Spleen (tissue), 7 donors: ENCODE measurements at regions not wholly inside any gene's neighbourhood (a gene's known extent, or its start where the extent isn't known, plus 50 kb on each side); places are given as distances from the start of the nearest gene placed in this dataset.

ENCODE experiments used
- CTCF ChIP-seq, 11 experiments: fragments of 200-600 bp in 7 of 11; fragments of 450-650 bp in 4 of 11; sonication (generic) in 4 of 11; IDR thresholded peaks in 8 of 11; conservative IDR thresholded peaks in 3 of 11; 1 replicate in 7 of 11; 2 replicates in 4 of 11; pipeline versions ENCODE4 v1.4.0 to v1.8.0; 2016 to 2021; ENCODE audit warnings: antibody characterized with exemption in 11 of 11, inconsistent platforms in 4 of 11, mild to moderate bottlenecking in 1 of 11
- POLR2A ChIP-seq, 3 donors: fragments of 450-650 bp; IDR thresholded peaks; one replicate each; pipeline ENCODE4 v1.5.1; 2017; ENCODE audit warnings: antibody characterized with exemption in 3 of 3, mild to moderate bottlenecking in 1 of 3
- donor health status: DM: no; HTN: no; CAD: no; lungs with moderate emphysema.
- donor health status: DM: no; HTN: no; CAD: no.
- donor health status: DM: no; HTN: no; CAD: no.

- no peak for TF ChIP-seq CTCF (IDR thresholded peaks at IDR 0.05 in 8 of 11, conservative IDR thresholded peaks at IDR 0.05 in 3 of 11)
- no peak for TF ChIP-seq POLR2A (IDR thresholded peaks at IDR 0.05)
Observed at GRCh38 chr6:81480139-81480538, 272.3 kb downstream of the TENT5A start.
